Fibroblast of lung (primary cell): ENCODE measurements at regions not wholly inside any gene's neighbourhood (a gene's known extent, or its start where the extent isn't known, plus 50 kb on each side); places are given as distances from the start of the nearest gene placed in this dataset.

Experiments
- EZH2 ChIP-seq: IDR thresholded peaks from 2 replicates; pipeline ENCODE4 v1.5.1; 2012; ENCODE audit warnings: low read length, control low read depth, mild to moderate bottlenecking; ENCODE audit errors: missing control alignments
- TF ChIP-seq, protein P1 (sequence below), 2 donors: IDR thresholded peaks in 1 of 2; conservative IDR thresholded peaks in 1 of 2; 1 replicate in 1 of 2; 2 replicates in 1 of 2; pipeline ENCODE4 v1.5.1; 2011 to 2012; ENCODE audit warnings: low read length in 2 of 2, control low read depth in 1 of 2, inconsistent platforms in 1 of 2, low read depth in 1 of 2, mild to moderate bottlenecking in 1 of 2

DNA sequence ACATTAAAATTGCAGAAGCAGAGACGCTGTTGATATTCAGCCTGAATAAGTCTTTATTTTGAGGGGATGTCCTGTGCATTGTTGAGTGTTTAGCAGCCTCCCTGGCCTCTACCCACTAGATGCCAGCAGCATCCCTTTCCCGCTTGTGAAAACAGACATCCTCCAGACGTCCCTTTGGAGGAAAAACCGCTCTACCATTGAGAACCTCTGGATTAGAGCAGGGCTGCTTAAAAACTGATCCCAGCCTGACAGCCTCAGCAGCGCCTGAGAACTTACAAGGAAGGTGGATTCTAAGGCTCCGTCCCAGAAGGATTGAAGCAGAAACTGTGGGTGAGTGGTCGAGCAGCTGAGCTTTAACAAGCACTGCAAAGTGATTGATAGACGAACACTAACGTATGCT is 349.7 kb downstream of the CYRIA start:
- TF ChIP-seq, protein P1, sequence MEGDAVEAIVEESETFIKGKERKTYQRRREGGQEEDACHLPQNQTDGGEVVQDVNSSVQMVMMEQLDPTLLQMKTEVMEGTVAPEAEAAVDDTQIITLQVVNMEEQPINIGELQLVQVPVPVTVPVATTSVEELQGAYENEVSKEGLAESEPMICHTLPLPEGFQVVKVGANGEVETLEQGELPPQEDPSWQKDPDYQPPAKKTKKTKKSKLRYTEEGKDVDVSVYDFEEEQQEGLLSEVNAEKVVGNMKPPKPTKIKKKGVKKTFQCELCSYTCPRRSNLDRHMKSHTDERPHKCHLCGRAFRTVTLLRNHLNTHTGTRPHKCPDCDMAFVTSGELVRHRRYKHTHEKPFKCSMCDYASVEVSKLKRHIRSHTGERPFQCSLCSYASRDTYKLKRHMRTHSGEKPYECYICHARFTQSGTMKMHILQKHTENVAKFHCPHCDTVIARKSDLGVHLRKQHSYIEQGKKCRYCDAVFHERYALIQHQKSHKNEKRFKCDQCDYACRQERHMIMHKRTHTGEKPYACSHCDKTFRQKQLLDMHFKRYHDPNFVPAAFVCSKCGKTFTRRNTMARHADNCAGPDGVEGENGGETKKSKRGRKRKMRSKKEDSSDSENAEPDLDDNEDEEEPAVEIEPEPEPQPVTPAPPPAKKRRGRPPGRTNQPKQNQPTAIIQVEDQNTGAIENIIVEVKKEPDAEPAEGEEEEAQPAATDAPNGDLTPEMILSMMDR (conservative IDR thresholded peaks at IDR 0.05 in 1 of 2, IDR thresholded peaks at IDR 0.05 in 1 of 2; ENCODE audit: low read depth in 1 of 2, low read length in 2 of 2) = no peak
- no peak for TF ChIP-seq EZH2
